ENCODE measurements at regions not wholly inside any gene's neighbourhood (a gene's known extent, or its start where the extent isn't known, plus 50 kb on each side); places are given as distances from the start of the nearest gene placed in this dataset.

DNA sequence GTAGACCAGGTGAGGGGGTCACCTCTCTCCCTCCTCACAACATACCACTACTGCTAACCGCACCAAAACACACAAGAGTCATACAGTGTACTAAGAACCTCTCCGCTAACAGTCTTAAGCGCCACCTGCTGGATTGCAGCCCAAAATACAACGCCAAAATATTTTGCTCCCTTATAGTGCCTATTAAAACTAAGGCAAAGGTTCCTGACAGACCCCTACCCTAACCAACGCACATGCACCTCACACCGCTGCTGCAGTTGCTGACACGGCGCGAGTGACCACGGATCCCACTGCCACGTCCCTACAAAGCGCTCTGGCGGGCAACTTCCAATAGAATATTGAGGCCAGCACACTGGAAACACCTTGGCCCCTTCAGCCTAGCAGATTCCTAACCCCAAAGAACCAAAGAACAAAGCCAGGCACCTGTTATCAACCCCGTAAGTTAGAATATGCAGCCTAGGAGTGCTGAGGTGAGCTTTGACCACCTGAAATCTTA is 563.6 kb upstream of the SEMA3D start:
- H3K27me3 ChIP-seq = peaks cover 10% of the 10 kb centered on the region
- H3K27ac ChIP-seq = no peak overlapping the region
- TF ChIP-seq EP300 (IDR thresholded peaks at IDR 0.05; ENCODE audit: low read depth) = no peak
- TF ChIP-seq, protein P1, sequence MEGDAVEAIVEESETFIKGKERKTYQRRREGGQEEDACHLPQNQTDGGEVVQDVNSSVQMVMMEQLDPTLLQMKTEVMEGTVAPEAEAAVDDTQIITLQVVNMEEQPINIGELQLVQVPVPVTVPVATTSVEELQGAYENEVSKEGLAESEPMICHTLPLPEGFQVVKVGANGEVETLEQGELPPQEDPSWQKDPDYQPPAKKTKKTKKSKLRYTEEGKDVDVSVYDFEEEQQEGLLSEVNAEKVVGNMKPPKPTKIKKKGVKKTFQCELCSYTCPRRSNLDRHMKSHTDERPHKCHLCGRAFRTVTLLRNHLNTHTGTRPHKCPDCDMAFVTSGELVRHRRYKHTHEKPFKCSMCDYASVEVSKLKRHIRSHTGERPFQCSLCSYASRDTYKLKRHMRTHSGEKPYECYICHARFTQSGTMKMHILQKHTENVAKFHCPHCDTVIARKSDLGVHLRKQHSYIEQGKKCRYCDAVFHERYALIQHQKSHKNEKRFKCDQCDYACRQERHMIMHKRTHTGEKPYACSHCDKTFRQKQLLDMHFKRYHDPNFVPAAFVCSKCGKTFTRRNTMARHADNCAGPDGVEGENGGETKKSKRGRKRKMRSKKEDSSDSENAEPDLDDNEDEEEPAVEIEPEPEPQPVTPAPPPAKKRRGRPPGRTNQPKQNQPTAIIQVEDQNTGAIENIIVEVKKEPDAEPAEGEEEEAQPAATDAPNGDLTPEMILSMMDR (IDR thresholded peaks at IDR 0.05) = peak; percentile 16 to 51 (median 33)
- no peak for TF ChIP-seq POLR2A (IDR thresholded peaks at IDR 0.05)
- in situ Hi-C loops (cut with MboI; ENCODE audit: low pct_ligation_motif_present in 1 of 4, low pct_unique_long_range_greater_than_20kb in 1 of 4, low sequenced_read_pairs in 3 of 4) (loop anchor here in 1 of 4 donors (25.0 kb wide), 1 partner anchor 713 kb away; no protein-coding TSS in a partner anchor), intact Hi-C loops (cut with DNase I; ENCODE audit: low total_unique reads) (loop anchor here (10.0 kb wide), 1 partner anchor 706 kb away; no protein-coding TSS in a partner anchor)
- no peak overlapping the region for H3K4me3 ChIP-seq
- DNase-seq = no peak
- no peaks in the 10 kb centered on the region for H3K36me3 ChIP-seq
- 63 to 75% methylated on average over 7 to 14 of the region's 14 CpGs for WGBS, 2 donors (ENCODE audit: low coverage in 1 of 2)
- H3K9me3 ChIP-seq = peaks cover 5 to 14% of the 10 kb centered on the region in 2 donors
- peaks cover 0 to 8% (median 3%) of the 10 kb centered on the region in 4 donors for H3K4me1 ChIP-seq

DNA sequence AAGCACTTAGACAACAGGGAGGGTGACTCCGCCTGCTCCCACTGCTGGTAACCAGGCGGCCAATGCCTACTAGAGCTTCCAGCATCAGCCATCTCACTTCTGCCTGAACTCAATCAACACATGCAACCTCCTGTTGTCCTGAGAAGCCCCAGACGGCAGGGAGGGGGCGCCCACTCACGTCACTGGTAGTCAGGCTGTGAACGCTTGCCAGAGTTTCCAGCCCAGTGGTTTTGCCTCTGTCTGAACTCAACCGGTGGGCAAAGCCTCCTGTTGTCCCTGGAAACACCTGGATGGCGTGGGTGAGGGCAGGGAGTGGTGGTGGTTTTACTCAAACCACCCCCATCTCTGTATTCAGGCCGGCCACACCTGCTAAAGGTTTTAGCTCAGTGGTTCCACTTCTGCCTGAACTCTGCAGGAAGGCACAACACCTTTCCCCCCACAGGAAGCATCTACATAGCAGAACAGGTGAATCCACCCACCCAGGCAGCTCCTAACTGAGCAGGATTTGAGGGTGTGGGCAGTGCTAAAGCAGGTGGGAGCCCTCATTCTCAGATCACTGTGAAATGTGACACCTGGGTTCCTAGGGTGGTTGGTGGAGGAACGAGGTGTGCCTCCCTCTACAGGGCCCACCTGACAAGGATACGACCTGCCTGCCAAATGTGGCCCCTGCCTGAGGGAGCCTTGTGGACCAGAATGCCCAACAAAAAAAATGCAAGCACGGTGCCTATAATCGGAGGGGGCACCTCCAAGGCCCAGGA is 563.0 kb upstream of the SEMA3D start:
- Histone ChIP-seq H3K27me3 (peaks cover 10% of the 10 kb centered on the region), H3K4me1 (peaks cover 0 to 8% (median 3%) of the 10 kb centered on the region in 4 donors), H3K9me3 (peaks cover 5 to 16% of the 10 kb centered on the region in 2 donors), H3K4me3 (no peak overlapping the region), H3K36me3 (no peaks in the 10 kb centered on the region), H3K27ac (no peak overlapping the region)
- DNase-seq = no peak
- intact Hi-C loops (cut with DNase I; ENCODE audit: low total_unique reads) = loop anchor here (10.0 kb wide), 1 partner anchor 705 kb away; no protein-coding TSS in a partner anchor
- TF ChIP-seq POLR2A (IDR thresholded peaks at IDR 0.05) (no peak), POLR2AphosphoS5 (IDR thresholded peaks at IDR 0.05) (no peak), EP300 (IDR thresholded peaks at IDR 0.05; ENCODE audit: low read depth) (no peak)
- TF ChIP-seq, protein P1 (IDR thresholded peaks at IDR 0.05) = no peak
- WGBS, 2 donors (ENCODE audit: low coverage in 1 of 2) = 62% methylated on average over 11 of the region's 13 CpGs; no CpG with 5 or more reads in 1 of the 2 donors
- in situ Hi-C loops (cut with MboI; ENCODE audit: low pct_ligation_motif_present in 1 of 4, low pct_unique_long_range_greater_than_20kb in 1 of 4, low sequenced_read_pairs in 3 of 4) = loop anchor here in 1 of 4 donors (25.0 kb wide), 1 partner anchor 713 kb away; no protein-coding TSS in a partner anchor

DNA sequence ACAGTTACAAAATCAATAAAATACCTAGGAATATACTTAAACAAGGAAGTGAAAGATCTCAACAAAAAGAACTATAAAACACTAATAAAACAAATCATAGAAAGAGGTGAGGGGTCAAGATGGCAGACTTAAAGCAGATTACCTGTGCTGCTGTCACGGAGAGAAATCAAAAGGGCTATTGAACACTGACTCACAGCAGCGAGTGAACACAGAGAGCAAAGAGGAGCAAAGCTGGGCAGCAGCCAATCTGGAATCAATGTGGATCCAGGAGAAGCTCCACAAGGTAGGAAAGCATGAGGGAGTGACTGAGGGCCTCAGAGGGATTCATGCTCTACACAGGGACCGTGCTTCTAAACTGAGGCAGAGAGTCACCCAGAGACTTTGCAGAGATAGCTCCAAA is 562.0 kb upstream of the SEMA3D start:
- H3K9me3 ChIP-seq = peaks cover 5 to 20% of the 10 kb centered on the region in 2 donors
- H3K4me3 ChIP-seq = no peak overlapping the region
- in situ Hi-C loops (cut with MboI; ENCODE audit: low pct_ligation_motif_present in 1 of 4, low pct_unique_long_range_greater_than_20kb in 1 of 4, low sequenced_read_pairs in 3 of 4) (no loop called here), intact Hi-C loops (cut with DNase I; ENCODE audit: low total_unique reads) (no loop called here)
- 21 to 45% methylated on average over 2 to 3 of the region's 3 CpGs for WGBS, 2 donors (ENCODE audit: low coverage in 1 of 2)
- peaks cover 10% of the 10 kb centered on the region for H3K27me3 ChIP-seq
- no peaks in the 10 kb centered on the region for H3K36me3 ChIP-seq
- DNase-seq = peak; percentile 32
- H3K27ac ChIP-seq = no peak overlapping the region
- peaks cover 0 to 8% (median 3%) of the 10 kb centered on the region in 4 donors for H3K4me1 ChIP-seq
- TF ChIP-seq POLR2AphosphoS5 (IDR thresholded peaks at IDR 0.05) = no peak
- no peak for TF ChIP-seq EP300 (IDR thresholded peaks at IDR 0.05; ENCODE audit: low read depth)
- TF ChIP-seq, protein P1 (IDR thresholded peaks at IDR 0.05) = no peak
- no peak for TF ChIP-seq POLR2A (IDR thresholded peaks at IDR 0.05)

DNA sequence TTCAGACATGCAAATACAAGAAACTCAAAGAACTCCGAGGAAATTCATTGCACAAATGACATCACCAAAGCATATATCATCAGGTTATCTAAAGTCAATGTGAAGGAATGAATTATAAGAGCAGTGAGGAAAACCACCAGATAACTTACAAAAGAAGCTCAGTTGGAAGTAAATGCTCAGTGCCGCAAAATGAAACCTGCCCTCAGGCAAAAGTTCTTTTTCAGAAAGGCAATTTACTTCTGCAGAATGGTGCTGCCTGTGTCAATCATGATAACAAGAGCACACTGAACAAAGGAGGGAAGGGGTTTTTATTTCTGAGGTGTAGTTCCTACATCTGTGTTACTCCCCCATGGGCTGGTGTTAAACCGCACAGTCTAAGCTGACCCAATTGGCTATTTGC is 550.6 kb upstream of the SEMA3D start:
- H3K36me3 ChIP-seq = no peaks in the 10 kb centered on the region
- in situ Hi-C loops (cut with MboI; ENCODE audit: low pct_ligation_motif_present in 1 of 4, low pct_unique_long_range_greater_than_20kb in 1 of 4, low sequenced_read_pairs in 3 of 4) = no loop called here
- no peaks in the 10 kb centered on the region for H3K27me3 ChIP-seq
- 92 to 94% methylated on average over 3 of the region's 3 CpGs for WGBS, 2 donors (ENCODE audit: low coverage in 1 of 2)
- TF ChIP-seq EP300 (IDR thresholded peaks at IDR 0.05; ENCODE audit: low read depth) (no peak), POLR2AphosphoS5 (IDR thresholded peaks at IDR 0.05) (no peak), POLR2A (IDR thresholded peaks at IDR 0.05) (no peak)
- TF ChIP-seq, protein P1 (IDR thresholded peaks at IDR 0.05) = no peak
- no peaks in the 10 kb centered on the region for H3K4me1 ChIP-seq
- H3K27ac ChIP-seq = no peak overlapping the region
- DNase-seq = no peak
- intact Hi-C loops (cut with DNase I; ENCODE audit: low total_unique reads) = no loop called here
- H3K4me3 ChIP-seq = no peak overlapping the region
- H3K9me3 ChIP-seq = peaks cover 0 to 3% of the 10 kb centered on the region in 2 donors
